ENCODE measurements at regions not wholly inside any gene's neighbourhood (a gene's known extent, or its start where the extent isn't known, plus 50 kb on each side); places are given as distances from the start of the nearest gene placed in this dataset. TPM values are rescaled to one million over a fixed set of nuclear protein-coding genes. Genes with fewer than 3 reads are reported as not detected.

- TF ChIP-seq CTCF (IDR thresholded peaks at IDR 0.05), result no peak
- DNase-seq (ENCODE audit: low spot score), result no peak
- no peak for ATAC-seq (ENCODE audit: low FRiP score)
These were observed 56.6 kb upstream of the CNTN5 start for GRCh38 chr11:98964146-98964545.

GRCh38 chr11:98965358-98965757, 55.4 kb upstream of the CNTN5 start:
- no peak for TF ChIP-seq CTCF (IDR thresholded peaks at IDR 0.05)
- no peak for DNase-seq (ENCODE audit: low spot score)

GRCh38 chr11:98965775-98966174, 55.0 kb upstream of the CNTN5 start:
- ATAC-seq (ENCODE audit: low FRiP score) (no peak), DNase-seq (ENCODE audit: low spot score) (no peak)
- no peak for TF ChIP-seq CTCF (IDR thresholded peaks at IDR 0.05)

More at GRCh38 chr11:98965358-98965757, 55.4 kb upstream of the CNTN5 start:
- ATAC-seq (ENCODE audit: low FRiP score), result no peak

GRCh38 chr11:98967005-98967404, 53.7 kb upstream of the CNTN5 start:
- no peak for DNase-seq (ENCODE audit: low spot score)
- ATAC-seq (ENCODE audit: low FRiP score), result no peak
- TF ChIP-seq CTCF (IDR thresholded peaks at IDR 0.05), result no peak

Small RNAs in the stretch of these regions (small RNA-seq; reads per million reads assigned to genes)
- gene AP003730.1 (not detected), gene RNA5SP346 (not detected), gene RNA5SP347 (not detected)
